Left ventricle myocardium inferior (tissue), 1 donor: ENCODE measurements at regions not wholly inside any gene's neighbourhood (a gene's known extent, or its start where the extent isn't known, plus 50 kb on each side); places are given as distances from the start of the nearest gene placed in this dataset.
A peak's percentile ranks its signal among the peaks of the same experiment; 100 is the strongest.

ENCODE experiments used
- DNase-seq: peaks from one replicate; pipeline ENCODE4 v3.0.0-alpha.2; 2020
- H3K27ac ChIP-seq: fragments of 200-600 bp; replicated peaks from 2 replicates; pipeline ENCODE4 v1.8.0; 2021
- H3K27me3 ChIP-seq: fragments of 200-600 bp; 2 replicates; pipeline ENCODE4 v1.8.0; 2021; ENCODE audit warnings: low read depth
- H3K36me3 ChIP-seq: fragments of 200-600 bp; 2 replicates; pipeline ENCODE4 v1.8.0; 2021
- H3K4me1 ChIP-seq: fragments of 200-600 bp; 2 replicates; pipeline ENCODE4 v1.8.0; 2021
- H3K4me3 ChIP-seq: fragments of 200-600 bp; 2 replicates; pipeline ENCODE4 v1.8.0; 2021; ENCODE audit warnings: mild to moderate bottlenecking, moderate library complexity
- H3K9me3 ChIP-seq: fragments of 200-600 bp; replicated peaks from 2 replicates; pipeline ENCODE4 v1.8.0; 2021
- intact Hi-C: fragments of 100-400 bp; cut with micrococcal nuclease; formaldehyde crosslinking; loops from one replicate; pipeline ENCODE4 v1.11.0; 2022
- TF ChIP-seq, protein P1 (sequence below): fragments of 200-600 bp; IDR thresholded peaks from 2 replicates; pipeline ENCODE4 v1.8.0; 2021; ENCODE audit warnings: antibody characterized with exemption, mild to moderate bottlenecking, borderline replicate concordance
- donor health status: DM: no; HTN: yes; CAD: no; lungs with severe emphysema.

DNA sequence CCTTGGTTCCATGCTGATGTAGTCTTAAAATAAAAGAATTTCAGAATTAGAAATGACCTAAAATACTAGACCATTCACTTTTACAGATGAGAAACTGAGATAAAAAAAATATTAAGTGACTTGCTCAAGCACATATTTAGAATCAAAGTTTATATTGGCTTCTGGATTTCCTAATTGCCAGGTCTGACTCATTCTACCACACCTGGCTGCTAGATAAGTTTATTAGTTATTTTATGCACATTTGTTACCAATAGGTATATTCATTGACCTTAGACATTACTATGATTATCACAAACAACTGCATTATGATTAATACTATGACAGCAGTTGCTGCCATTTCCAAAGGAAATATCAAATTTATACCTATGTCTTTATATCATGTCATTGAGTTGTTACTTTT lies 497.5 kb downstream of the RWDD3 start:
- Histone ChIP-seq H3K27ac (no peak overlapping the region), H3K4me3 (no peak overlapping the region), H3K27me3 (no peaks in the 10 kb centered on the region), H3K9me3 (no peaks in the 10 kb centered on the region), H3K36me3 (no peaks in the 10 kb centered on the region), H3K4me1 (no peaks in the 10 kb centered on the region)
- TF ChIP-seq, protein P1, sequence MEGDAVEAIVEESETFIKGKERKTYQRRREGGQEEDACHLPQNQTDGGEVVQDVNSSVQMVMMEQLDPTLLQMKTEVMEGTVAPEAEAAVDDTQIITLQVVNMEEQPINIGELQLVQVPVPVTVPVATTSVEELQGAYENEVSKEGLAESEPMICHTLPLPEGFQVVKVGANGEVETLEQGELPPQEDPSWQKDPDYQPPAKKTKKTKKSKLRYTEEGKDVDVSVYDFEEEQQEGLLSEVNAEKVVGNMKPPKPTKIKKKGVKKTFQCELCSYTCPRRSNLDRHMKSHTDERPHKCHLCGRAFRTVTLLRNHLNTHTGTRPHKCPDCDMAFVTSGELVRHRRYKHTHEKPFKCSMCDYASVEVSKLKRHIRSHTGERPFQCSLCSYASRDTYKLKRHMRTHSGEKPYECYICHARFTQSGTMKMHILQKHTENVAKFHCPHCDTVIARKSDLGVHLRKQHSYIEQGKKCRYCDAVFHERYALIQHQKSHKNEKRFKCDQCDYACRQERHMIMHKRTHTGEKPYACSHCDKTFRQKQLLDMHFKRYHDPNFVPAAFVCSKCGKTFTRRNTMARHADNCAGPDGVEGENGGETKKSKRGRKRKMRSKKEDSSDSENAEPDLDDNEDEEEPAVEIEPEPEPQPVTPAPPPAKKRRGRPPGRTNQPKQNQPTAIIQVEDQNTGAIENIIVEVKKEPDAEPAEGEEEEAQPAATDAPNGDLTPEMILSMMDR, result no peak
- no peak for DNase-seq
- intact Hi-C loops, result no loop called here

DNA sequence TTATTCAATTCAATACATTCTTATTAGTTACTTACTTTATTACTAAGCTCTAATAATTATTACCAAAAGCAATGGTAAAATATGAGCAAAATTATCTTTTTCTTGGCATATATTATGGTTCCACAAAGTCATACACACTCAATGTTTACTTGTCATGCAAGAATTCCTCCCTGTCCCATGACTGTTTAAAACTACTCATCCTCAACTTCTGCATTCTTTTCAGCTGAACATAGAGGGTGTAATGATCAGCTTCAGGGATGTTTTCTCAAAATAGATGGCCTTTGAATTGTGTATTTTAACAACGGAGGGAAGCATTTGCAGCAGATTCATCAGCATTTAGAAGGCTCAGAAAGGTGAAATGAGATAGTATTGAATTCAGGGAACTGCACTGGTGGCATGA lies 499.0 kb downstream of the RWDD3 start:
- Histone ChIP-seq H3K27me3 (no peaks in the 10 kb centered on the region), H3K4me1 (no peaks in the 10 kb centered on the region), H3K4me3 (no peak overlapping the region), H3K27ac (no peak overlapping the region), H3K9me3 (peaks cover 14% of the 10 kb centered on the region), H3K36me3 (no peaks in the 10 kb centered on the region)
- TF ChIP-seq, protein P1, result no peak
- DNase-seq, result no peak
- intact Hi-C loops, result no loop called here

DNA sequence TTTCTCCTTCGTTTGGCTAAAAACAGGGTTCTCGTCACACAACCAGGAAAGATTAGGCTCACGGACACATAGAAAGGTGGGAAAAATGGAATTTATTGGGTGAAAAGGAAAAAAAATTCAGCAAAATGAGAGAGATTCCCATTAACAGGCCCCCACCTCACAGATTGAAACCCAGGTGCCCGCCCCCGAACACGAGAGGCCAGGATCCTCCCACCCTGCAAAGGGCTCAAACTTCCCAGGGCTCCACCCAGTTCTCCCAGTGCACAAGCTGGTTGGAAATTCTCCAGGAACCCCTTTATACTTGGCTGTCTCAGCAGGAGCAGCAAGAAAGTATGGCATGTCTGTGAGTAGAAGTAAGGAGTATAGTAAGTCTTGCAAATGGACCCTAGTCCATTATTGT lies 499.7 kb downstream of the RWDD3 start:
- no peak for DNase-seq
- Histone ChIP-seq H3K4me3 (no peak overlapping the region), H3K27ac (no peak overlapping the region), H3K4me1 (no peaks in the 10 kb centered on the region), H3K36me3 (no peaks in the 10 kb centered on the region), H3K27me3 (no peaks in the 10 kb centered on the region), H3K9me3 (peaks cover 20% of the 10 kb centered on the region)
- TF ChIP-seq, protein P1, result no peak
- intact Hi-C loops, result no loop called here

DNA sequence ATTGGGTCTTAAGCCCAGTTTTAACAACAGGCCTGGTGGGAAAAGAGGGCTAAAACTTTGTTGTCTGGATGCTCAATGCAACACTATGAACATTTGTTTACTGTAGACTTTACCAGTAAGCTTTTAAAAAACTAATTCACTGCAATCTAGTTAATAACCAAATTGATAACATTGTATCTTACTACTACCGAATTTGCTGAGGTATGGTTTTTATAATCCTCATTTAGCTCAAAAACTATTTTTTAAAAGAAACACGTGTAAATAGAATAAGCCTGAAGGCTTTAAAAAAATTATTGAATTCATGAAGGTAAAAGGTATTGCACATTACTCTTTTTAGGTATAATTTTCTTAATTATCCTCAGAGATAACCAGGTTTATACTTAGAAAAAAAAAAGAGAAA lies 500.6 kb downstream of the RWDD3 start:
- TF ChIP-seq, protein P1, result no peak

DNA sequence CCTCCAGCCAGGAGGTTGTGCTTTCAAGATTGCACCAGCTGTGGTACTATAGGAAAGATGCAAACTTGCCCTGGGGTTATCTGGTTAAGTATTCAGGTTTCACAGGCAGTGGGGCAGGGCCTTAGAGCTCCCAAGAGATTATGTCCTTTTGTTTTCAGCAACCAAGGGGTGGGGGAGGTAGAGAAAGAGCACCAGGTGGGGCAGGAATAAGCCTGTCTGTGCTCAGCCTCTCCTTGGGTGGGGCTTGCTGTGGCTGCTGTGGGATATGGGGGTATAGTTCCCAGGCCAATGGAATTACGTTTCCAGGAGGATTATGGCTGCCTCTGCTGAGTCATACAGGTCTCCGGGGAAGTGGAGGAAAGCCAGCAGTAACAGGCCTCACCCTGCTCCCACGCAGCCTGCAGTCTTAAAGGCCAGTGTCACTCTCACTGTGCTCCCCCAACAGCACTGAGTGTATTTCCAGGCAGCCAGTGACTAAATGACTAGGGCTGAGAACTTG lies 508.6 kb downstream of the RWDD3 start:
- Histone ChIP-seq H3K9me3 (peaks cover 52% of the 10 kb centered on the region), H3K4me1 (no peaks in the 10 kb centered on the region), H3K36me3 (no peaks in the 10 kb centered on the region), H3K27me3 (no peaks in the 10 kb centered on the region), H3K4me3 (no peak overlapping the region), H3K27ac (no peak overlapping the region)
- intact Hi-C loops, result no loop called here
- TF ChIP-seq, protein P1, result no peak
- peak; percentile 21 for DNase-seq

More for the DNA sequence above, 500.6 kb downstream of the RWDD3 start:
- Histone ChIP-seq H3K9me3 (peaks cover 26% of the 10 kb centered on the region), H3K4me3 (no peak overlapping the region), H3K27ac (no peak overlapping the region), H3K27me3 (no peaks in the 10 kb centered on the region), H3K36me3 (no peaks in the 10 kb centered on the region), H3K4me1 (no peaks in the 10 kb centered on the region)
- intact Hi-C loops, result no loop called here
- no peak for DNase-seq

DNA sequence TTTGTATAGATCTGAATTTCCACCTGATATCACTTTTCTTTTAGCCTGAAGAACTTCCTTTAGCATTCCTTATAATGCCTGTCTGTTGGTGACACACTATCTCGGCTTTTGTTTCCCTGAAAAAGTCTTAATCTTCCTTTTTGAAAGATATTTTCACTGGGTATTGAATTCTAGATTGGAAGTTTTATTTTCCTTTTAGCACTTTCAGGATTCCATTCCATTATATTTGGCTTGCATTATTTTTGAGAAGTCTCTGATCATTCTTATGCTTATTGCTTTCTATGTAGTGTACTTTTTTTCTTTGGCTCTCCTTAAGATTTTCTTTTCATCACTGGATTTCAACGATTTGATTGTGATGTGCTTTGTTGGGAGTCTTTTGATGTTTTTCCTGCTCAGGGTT lies 510.7 kb downstream of the RWDD3 start:
- intact Hi-C loops, result no loop called here
- H3K9me3 ChIP-seq, result peaks cover 34% of the 10 kb centered on the region
- H3K36me3 ChIP-seq, result no peaks in the 10 kb centered on the region
- DNase-seq, result no peak
- H3K4me1 ChIP-seq, result no peaks in the 10 kb centered on the region
- no peak overlapping the region for H3K27ac ChIP-seq
- no peak overlapping the region for H3K4me3 ChIP-seq
- TF ChIP-seq, protein P1, result no peak
- no peaks in the 10 kb centered on the region for H3K27me3 ChIP-seq
